NCI-H460 (cell line): ENCODE measurements at regions not wholly inside any gene's neighbourhood (a gene's known extent, or its start where the extent isn't known, plus 50 kb on each side); places are given as distances from the start of the nearest gene placed in this dataset.

Experiments
- DNase-seq: peaks from one replicate; pipeline ENCODE4 v3.0.0-alpha.2; 2016; ENCODE audit warnings: low read depth; ENCODE audit errors: extremely low read depth

- no peak for DNase-seq
Observed at GRCh38 chr5:103464835-103465484, 97.6 kb downstream of the NUDT12 start.

DNA sequence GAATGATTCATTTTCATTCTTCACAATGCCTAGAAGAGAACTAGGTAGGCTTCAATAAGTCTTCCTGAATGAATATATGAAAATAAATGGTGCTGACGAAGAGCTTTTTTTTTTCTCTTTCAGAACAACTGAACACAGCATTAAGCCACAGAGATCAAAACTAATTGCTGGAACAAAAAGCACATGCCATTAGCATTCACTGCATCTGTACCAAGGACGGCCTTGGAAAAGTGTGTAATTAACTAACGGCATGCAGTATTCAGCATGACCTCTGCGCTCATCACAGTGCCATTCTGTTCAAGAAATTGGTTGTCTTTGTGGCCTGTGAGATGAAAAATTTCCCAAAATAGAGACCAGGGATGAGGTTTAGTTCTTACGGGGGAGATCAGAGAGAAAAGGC, 99.3 kb downstream of the NUDT12 start:
- DNase-seq, result no peak

GRCh38 chr5:103461243-103461642, 101.3 kb downstream of the NUDT12 start:
- no peak for DNase-seq

DNA sequence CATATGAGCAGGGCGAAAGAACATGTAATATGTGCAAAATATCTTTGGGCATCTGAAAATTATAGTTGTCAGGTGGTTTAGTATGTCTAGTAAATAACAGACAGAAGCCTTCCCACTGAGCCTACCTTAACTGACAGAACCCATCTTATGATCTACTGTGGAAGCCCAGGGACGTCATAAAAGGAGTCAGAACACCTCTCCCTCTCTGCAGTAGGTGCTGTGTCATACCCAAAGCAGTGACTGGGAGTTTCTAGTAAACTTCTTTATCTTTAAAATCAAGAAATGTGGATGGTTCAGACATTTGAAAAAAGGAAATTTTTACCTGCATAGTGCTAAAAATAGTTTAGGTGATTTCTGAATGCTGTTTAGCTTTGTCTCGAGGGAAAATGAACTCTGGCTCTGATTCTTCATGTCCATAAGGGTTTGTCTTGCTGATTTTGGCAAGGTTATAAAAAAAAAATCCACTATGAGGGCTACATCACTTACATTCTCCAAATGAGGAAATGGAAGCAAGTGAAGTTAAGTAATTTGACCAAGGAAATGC, 104.0 kb downstream of the NUDT12 start:
- no peak for DNase-seq

DNA sequence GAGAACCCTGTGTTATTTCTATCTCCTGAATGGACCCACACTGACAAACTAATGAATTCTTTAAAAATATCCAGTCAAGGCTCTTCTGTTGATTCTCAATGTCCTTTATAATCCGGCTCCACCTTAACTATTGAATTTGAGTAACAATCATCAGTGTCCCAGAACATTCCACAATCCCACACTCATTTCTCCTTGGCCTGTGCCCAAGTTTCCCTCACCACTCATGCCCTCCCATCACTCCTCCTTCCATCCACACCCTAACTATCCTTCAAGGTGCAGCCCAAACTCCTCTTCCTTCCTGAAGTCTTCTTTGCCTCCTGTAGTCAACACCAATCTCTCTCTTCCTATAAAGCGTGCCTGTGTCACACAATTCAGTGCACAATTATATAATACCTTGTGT, 106.1 kb downstream of the NUDT12 start:
- no peak for DNase-seq

DNA sequence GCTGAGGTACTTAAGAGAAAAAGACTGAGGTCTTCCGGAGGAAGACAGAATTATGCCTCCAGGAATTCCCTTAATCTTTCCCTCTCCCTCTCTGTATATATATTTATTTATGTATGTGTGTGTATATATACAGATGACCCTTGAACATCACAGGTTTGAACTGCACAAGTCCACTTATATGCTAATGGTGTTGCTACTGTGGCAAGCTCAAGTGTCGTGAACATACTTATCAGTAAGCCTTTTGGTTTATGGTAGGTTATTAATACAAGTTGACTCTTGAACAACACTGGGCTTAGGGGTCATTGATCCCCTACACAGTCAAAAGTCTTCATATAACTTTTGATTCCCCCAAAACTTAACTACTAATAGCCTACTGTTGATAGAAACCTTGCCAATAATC, 106.8 kb downstream of the NUDT12 start:
- no peak for DNase-seq

DNA sequence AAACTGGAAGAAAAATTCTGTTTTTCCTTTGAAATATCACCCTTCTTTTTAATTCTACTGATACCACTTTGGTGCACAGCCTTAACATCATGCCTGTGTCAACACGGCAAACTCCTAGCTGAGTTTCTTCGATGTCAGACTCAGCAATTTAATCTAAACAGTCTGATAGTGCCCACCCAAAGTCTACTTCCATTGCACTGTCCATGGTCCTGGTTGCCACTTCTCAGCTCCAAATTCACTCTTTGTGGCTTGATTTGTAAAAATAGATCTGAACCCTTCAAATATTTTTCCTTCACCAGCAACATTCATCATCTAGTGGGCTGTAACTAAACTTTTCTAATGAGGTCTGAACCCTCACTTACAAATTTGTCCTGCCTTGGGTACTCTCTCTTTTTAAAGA, 107.8 kb downstream of the NUDT12 start:
- DNase-seq, result no peak

DNA sequence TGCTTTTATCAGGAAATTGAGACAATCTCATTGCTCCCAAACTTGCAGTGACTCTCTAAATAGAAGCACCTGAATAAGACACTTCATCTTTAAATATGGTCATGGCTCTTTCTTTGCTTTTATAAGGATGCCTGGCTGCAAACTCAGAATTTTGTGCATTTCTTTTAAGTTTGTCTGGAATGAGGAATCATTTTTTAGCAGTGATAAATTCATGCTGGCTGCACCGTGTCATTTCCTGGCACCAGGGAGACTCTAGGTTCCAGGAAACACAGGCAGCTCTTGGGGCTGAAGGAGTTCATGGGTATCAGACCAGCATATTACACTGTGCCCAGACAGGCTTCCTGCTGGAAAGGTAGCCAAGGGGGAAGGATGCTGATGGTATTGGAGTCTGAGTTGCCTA, 109.9 kb downstream of the NUDT12 start:
- DNase-seq, result no peak

GRCh38 chr5:103452089-103452488, 110.5 kb downstream of the NUDT12 start:
- DNase-seq, result no peak

DNA sequence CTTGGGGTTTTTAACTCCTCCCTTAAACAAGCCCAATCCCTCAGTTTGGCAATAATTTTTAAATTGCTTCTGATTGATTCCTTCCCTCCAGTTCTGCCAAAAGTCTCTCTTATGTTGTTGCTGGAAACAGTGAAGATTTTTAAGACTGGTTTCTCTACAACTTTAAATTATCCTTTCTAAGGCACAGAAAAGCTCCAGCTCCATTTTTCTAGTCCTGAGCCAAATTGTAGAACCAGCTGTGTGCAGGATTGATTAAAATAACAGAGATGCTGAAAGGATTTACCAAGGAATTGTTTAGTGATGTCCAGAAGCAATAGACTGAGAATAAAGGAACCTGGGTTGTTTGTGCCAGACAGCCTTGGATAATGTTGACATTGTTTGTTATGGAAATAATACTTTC, 111.3 kb downstream of the NUDT12 start:
- DNase-seq, result no peak

- DNase-seq, result no peak
Observed at GRCh38 chr5:103450333-103451061, 112.1 kb downstream of the NUDT12 start.

DNA sequence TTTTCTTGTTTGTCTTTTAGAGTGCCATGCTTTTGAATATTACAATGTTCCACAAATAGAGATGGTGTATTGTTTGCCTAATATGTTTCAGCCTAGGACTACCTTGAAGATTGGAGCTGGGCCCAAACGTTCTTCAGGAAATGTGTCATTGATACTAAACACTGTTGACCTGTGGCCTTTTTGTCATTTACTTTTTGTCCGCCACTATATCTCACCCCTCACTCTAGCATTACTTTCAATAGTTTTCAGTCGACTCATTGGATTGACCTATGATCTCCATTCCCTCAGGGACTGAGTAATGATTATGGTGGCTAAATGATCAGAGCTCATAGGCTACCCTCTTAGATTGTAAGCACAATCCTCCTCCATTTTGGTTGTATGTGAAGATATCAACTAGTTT, 115.8 kb downstream of the NUDT12 start:
- DNase-seq, result no peak

GRCh38 chr5:103445426-103446035, 117.1 kb downstream of the NUDT12 start:
- DNase-seq, result no peak

GRCh38 chr5:103444333-103445038, 118.1 kb downstream of the NUDT12 start:
- no peak for DNase-seq

DNA sequence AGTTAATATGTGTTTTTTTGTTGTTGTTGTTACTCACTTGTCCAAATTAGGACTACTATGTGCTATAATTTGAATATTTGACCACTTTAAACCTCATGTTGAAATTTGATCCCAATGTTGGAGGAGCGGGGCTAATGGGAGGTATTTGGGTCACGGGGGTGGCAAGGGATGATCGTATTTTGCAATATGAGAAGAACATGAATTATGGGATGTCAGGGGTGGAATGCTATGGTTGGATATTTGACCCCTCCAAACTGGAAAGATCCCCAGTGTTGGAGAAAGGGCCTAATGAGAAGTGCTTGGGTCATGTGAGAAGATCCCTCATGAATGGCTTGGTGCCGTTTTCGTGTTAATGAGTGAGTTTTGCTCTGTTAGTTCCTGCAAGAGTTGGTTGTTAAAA, 119.8 kb downstream of the NUDT12 start:
- DNase-seq, result no peak

GRCh38 chr5:103441523-103441922, 121.1 kb downstream of the NUDT12 start:
- no peak for DNase-seq

DNA sequence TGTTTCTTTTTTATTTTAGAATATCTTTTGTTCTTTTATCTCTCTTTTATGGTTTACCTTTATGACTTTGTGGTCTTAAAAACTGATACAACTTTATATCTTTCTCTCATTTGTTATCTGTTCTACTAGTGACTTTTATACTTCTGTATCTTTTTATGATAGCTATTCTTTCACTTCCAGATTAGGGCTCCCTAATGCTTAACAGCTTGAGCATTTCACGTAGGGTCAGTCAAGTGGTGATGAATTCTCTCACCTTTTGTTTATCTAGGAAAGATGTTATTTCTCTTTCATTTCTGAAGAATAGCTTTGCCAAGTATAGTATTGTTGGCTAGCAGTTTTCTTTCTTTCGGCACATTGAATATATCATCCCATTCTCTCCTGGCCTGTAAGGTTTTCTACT, 123.6 kb downstream of the NUDT12 start:
- no peak for DNase-seq

GRCh38 chr5:103436656-103437055, 125.9 kb downstream of the NUDT12 start:
- DNase-seq, result no peak

DNA sequence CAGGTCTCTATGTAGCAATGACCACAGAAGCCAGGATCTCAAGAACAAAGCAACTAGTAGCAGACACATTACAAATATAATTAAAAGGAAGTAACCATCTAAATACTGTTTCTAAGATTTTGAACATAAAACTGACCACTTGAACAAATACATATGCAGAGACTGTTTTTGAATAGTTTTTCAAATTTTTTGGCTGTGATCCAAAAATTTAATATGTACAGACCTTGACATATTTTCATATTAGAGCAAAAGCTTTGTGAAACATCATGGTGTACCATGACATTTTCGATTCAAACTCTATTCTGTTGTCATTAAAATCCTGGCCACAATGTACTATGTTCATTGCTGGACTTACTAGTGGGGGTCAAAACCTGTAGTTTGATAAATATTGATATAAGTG, 126.5 kb downstream of the NUDT12 start:
- DNase-seq, result no peak

DNA sequence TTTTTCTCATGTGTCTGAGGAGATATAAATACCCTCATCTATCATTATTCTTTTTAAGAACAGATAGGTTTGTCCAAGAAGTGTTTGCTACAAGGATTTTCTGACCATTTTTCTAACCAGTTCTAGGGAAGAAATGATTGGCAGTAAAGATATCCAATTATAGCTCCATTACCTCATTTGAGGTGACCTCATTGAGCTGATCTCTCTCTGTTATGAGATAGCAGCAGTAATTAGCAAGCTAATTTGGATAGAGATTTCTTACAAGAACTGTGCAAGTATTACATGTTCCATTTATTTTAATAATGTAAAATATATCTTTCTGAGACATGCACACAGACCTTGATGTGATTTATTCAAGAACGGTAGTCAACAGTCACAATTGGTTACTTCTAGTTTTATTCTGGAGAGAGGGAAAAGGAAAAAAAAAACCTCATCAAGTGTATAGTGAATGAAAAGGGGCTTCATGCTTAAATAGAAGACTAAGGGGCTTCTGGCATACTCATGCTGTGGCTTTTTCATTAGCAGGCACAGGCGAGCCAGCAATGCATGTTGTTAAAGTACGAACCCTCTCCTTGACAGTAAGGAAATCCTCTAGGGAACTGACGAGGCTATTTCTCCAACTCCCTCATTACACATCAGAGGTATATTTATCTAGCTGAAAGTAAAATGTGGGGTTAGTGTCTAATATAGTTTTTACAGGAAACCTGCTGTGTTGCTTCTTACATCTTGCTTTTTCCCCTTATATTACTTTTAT, 127.3 kb downstream of the NUDT12 start:
- no peak for DNase-seq

- DNase-seq, result no peak
Observed at GRCh38 chr5:103434057-103434456, 128.5 kb downstream of the NUDT12 start.
